ENCODE measurements at regions not wholly inside any gene's neighbourhood (a gene's known extent, or its start where the extent isn't known, plus 50 kb on each side); places are given as distances from the start of the nearest gene placed in this dataset.

DNA sequence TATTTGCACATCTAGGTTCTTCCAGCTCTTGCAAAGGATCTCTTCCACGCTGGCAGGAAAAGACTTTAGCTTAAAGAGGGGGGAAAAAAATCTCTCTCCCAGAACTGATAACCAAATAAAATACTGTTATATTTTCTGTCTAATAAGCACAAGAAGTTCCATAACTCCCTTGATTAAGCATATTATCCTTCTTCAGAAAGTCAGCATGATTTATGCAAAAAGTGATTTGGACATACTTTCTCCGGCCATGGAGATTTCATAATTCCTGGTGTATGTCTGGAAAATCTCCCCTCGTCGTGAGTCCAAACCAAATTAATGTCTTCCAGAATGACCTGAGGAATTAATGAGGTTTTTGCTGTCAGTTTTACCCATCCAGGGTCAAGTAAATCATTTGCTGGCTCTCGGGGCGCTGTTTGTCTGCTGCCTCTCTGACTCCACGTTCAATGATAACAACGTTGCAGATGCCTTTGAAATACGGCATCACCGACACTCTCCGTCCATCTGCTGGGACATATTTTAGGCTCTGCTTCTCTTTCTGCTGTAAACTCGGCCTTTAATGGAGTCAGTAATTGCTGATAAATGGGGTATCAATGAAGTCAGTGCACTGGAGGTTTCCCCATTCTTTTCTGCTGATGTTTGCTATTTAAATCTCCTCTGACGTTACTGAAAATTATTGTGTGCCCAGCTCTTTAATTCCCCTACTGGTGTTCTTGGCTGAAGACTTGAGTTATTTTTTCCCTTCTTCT is 112.9 kb downstream of the HLX start:
- ATAC-seq (ENCODE audit: low read depth in 2 of 2) (no peak), DNase-seq (no peak)
- peaks cover 11 to 38% (median 25%) of the 10 kb centered on the region in 7 donors for H3K9me3 Mint-ChIP-seq
- peaks cover 0 to 5% (median 5%) of the 10 kb centered on the region in 3 donors for H3K27me3 Mint-ChIP-seq
- H3K4me1 Mint-ChIP-seq, result peaks cover 8 to 19% (median 16%) of the 10 kb centered on the region in 3 donors
- H3K4me3 Mint-ChIP-seq, result no peak overlapping the region
- peaks cover 10 to 28% of the 10 kb centered on the region in 2 donors for H3K36me3 Mint-ChIP-seq
- peak overlapping the region in 1 of 6 donors; percentile 14 for H3K27ac Mint-ChIP-seq

DNA sequence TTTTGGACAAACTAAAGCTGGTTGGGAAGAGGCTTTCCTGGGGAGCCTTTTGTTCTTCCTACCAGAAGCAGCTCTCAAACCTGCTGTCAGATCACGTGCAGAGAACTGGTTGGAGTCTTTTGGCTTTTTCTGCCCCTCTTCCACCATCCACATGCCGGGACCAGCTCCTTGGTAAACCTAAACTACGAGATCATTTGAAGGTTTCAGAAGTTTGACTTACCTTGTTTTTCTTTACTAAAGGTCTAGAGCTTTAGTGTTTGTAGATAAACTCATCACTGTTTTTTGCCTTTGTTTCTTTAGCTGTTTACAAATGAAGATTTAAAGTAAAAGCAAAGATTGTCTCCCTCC is 113.4 kb downstream of the HLX start:
- peaks cover 0 to 5% (median 5%) of the 10 kb centered on the region in 3 donors for H3K27me3 Mint-ChIP-seq
- H3K4me1 Mint-ChIP-seq, result peaks cover 8 to 19% (median 16%) of the 10 kb centered on the region in 3 donors
- no peak overlapping the region for H3K4me3 Mint-ChIP-seq
- H3K9me3 Mint-ChIP-seq, result peaks cover 11 to 37% (median 25%) of the 10 kb centered on the region in 7 donors
- ATAC-seq (ENCODE audit: low read depth in 2 of 2), result no peak
- H3K36me3 Mint-ChIP-seq, result peaks cover 10 to 26% of the 10 kb centered on the region in 2 donors
- DNase-seq, result no peak
- H3K27ac Mint-ChIP-seq, result peak overlapping the region in 1 of 6 donors; percentile 14

DNA sequence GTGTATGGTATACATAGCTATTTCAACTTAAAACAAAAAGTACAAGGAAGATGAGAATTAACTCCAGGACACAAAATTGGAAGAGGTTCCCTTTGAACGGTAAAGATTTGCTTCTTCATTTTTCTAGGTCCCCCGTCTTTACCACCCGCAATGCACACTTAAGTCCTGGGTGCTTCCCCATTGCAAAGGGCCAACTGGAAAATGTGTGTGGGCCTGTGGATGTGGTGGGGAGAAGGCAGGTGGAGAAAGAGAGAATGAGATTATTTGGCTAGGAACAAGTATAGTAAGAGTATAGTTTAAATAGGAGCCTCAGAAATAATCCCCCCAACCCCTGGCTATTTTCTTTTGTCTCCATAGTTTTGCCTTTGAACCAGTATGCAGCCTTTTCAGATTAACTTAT is 115.4 kb downstream of the HLX start:
- H3K4me3 Mint-ChIP-seq, result no peak overlapping the region
- H3K36me3 Mint-ChIP-seq, result peaks cover 5 to 6% of the 10 kb centered on the region in 2 donors
- H3K4me1 Mint-ChIP-seq, result peaks cover 4 to 14% (median 13%) of the 10 kb centered on the region in 3 donors
- DNase-seq (no peak), ATAC-seq (ENCODE audit: low read depth in 2 of 2) (no peak)
- H3K27ac Mint-ChIP-seq, result no peak overlapping the region
- H3K9me3 Mint-ChIP-seq, result peaks cover 6 to 17% (median 8%) of the 10 kb centered on the region in 7 donors
- H3K27me3 Mint-ChIP-seq, result peaks cover 0 to 5% (median 5%) of the 10 kb centered on the region in 3 donors

DNA sequence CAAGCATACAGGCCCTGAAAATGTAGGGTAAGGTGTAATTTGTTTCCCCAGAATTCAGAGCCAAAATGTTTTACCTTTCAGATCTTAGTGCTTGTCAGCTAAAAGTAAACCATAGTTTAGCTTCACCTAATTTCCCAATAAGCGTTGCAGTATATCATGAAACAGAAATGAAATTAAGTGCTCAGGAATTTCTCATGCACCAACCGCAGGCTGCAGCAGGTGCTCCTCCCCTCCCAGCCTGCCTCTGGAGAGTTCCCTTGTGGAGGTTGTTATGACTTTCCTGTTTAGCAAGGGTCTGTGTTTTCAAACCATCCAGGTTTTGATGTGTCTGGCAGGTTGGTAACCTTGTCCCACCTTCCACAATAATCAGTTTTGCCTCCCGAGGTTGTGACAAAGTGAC is 118.5 kb downstream of the HLX start:
- H3K27me3 Mint-ChIP-seq, result no peaks in the 10 kb centered on the region
- ATAC-seq (ENCODE audit: low read depth in 2 of 2), result no peak
- no peak overlapping the region for H3K4me3 Mint-ChIP-seq

DNA sequence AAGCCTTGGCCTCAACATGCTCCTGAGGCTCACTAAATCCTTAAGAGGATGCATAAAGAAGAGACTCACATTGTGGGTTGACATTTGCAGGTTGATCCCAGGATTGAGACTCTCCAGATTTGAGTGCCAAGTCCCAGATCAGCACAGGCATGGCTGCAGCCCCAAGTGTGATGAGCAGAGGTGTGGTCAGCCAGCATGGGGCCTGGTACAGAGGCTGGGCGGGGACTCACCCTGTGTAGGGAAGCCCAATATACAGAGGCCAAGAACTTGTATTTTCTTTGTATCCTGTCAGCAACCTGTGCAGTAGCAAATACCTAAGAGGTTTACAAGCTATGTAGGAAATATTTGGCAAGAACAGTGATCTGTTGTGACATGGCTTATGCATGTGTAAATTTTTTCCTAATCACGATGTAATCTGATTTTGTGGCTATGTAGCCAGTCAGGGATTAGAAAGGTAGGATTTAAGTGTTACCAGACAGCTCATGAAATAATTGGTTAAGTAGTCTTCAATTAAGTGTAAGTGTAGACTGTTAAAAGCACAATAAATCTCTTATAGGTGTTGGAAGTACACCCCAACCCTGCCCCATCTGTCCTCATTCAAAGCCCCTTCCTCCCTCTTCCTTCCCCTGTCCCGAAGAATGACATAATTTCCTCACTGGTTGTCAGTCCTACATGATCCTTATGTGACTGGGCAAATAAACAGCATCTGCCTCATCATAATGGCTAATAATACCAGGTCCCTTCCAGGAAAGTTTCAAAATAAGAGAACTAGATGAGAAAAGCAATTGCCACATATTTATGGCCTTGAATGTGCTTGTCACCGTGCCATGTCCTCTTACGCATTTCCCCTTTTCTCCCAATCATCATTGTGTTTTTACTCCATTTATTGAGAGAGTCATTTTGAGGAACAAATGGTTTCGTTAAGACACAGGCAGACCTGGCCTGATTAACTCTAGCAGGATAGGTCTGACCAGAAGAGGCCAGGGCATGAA is 120.9 kb downstream of the HLX start:
- ATAC-seq (ENCODE audit: low read depth in 2 of 2) (peak in 1 of 2 donors; percentile 27), DNase-seq (no peak)
- Mint-ChIP-seq H3K9me3 (peaks cover 0 to 13% (median 2%) of the 10 kb centered on the region in 7 donors), H3K4me1 (no peaks in the 10 kb centered on the region), H3K36me3 (no peaks in the 10 kb centered on the region), H3K4me3 (no peak overlapping the region), H3K27ac (no peak overlapping the region), H3K27me3 (no peaks in the 10 kb centered on the region)

More for the DNA sequence above, 118.5 kb downstream of the HLX start:
- Mint-ChIP-seq H3K27ac (no peak overlapping the region), H3K4me1 (peaks cover 0 to 14% (median 9%) of the 10 kb centered on the region in 3 donors), H3K9me3 (peaks cover 0 to 9% (median 2%) of the 10 kb centered on the region in 7 donors), H3K36me3 (no peaks in the 10 kb centered on the region)
- no peak for DNase-seq

DNA sequence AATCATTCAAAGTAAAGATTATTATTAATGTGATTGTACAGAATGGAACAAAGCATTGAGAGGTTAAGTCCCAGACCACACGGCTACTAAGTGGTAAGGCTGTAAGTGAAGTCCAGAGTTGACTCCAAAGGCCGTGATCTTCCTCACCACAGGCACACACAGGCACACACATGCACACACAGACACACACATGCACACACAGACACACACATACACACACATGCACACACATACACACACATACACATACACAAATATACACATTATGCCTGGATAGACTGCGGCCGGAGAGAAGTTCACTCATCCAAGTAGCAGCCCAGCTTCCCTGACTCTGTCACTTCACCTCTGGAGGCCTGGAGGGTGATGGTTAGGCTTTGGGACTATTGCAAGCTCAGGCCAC is 121.9 kb downstream of the HLX start:
- Mint-ChIP-seq H3K9me3 (peaks cover 0 to 15% (median 2%) of the 10 kb centered on the region in 7 donors), H3K27me3 (no peaks in the 10 kb centered on the region), H3K27ac (no peak overlapping the region), H3K36me3 (no peaks in the 10 kb centered on the region), H3K4me3 (no peak overlapping the region), H3K4me1 (no peaks in the 10 kb centered on the region)
- DNase-seq (no peak), ATAC-seq (ENCODE audit: low read depth in 2 of 2) (no peak)

DNA sequence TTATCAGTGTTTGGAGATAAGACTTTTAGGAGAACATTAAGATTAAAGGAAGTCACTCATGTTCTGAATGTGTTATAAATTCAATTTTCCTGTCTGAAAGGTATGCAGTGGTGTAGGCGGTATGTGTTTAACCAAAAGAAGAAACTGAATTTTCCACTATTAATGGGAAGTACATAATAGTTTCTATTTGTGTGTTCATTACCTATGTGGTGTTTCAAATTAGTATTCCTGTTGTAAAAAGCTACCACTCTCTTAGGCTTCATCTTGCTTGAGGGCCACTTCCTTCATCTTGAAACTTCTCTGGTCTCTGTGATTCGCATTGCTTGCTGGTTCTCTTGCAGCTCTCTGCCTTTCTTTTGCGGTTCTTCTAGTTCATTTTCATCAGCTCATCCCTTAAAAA is 123.4 kb downstream of the HLX start:
- Mint-ChIP-seq H3K4me3 (no peak overlapping the region), H3K36me3 (peaks cover 0 to 8% of the 10 kb centered on the region in 2 donors), H3K27ac (no peak overlapping the region), H3K9me3 (peaks cover 0 to 6% (median 3%) of the 10 kb centered on the region in 7 donors), H3K27me3 (no peaks in the 10 kb centered on the region), H3K4me1 (no peaks in the 10 kb centered on the region)
- ATAC-seq (ENCODE audit: low read depth in 2 of 2) (no peak), DNase-seq (no peak)

DNA sequence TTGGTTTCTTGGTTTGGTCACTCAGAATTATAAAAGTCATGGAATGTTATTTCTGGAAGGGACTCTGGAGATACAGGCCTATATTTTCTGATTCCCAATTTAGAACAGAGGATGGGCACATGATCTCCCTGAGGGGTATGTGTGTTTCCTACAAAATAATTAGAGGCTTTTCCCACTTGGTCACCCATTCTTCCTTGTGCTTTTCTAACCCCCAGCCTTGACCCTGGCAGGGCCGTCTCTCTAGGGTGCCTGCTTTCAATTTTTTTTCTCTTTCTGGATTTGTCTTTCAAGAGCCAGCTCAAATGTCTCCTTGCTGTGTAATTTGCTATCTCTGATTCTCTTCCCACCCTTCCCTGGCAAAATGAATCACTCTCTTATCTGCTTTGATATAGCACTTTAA is 131.9 kb downstream of the HLX start:
- Mint-ChIP-seq H3K4me1 (no peaks in the 10 kb centered on the region), H3K9me3 (peaks cover 0 to 4% (median 0%) of the 10 kb centered on the region in 7 donors), H3K36me3 (peaks cover 0 to 8% of the 10 kb centered on the region in 2 donors), H3K4me3 (no peak overlapping the region), H3K27me3 (peaks cover 0 to 8% (median 0%) of the 10 kb centered on the region in 3 donors), H3K27ac (no peak overlapping the region)
- DNase-seq, result no peak
- ATAC-seq (ENCODE audit: low read depth in 2 of 2), result no peak

DNA sequence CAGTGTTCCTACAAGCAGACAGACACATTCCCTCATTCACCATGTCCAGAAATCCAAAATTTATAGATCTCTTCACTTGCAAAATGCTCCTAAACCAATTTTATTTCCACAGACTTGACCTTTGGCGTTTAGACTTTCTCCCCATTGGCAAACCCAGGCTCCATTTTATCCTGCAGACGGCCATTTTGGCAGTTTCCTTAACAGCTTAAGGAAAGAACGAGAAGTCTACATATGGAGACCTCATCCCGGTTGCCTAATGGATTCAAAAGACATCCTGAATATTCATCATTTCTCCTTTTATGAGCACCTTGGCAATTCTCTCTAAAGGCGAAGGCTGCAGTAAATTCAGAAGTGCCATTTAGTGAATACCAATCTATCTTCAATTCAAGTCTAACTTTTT is 132.9 kb downstream of the HLX start:
- ATAC-seq (ENCODE audit: low read depth in 2 of 2), result no peak

DNA sequence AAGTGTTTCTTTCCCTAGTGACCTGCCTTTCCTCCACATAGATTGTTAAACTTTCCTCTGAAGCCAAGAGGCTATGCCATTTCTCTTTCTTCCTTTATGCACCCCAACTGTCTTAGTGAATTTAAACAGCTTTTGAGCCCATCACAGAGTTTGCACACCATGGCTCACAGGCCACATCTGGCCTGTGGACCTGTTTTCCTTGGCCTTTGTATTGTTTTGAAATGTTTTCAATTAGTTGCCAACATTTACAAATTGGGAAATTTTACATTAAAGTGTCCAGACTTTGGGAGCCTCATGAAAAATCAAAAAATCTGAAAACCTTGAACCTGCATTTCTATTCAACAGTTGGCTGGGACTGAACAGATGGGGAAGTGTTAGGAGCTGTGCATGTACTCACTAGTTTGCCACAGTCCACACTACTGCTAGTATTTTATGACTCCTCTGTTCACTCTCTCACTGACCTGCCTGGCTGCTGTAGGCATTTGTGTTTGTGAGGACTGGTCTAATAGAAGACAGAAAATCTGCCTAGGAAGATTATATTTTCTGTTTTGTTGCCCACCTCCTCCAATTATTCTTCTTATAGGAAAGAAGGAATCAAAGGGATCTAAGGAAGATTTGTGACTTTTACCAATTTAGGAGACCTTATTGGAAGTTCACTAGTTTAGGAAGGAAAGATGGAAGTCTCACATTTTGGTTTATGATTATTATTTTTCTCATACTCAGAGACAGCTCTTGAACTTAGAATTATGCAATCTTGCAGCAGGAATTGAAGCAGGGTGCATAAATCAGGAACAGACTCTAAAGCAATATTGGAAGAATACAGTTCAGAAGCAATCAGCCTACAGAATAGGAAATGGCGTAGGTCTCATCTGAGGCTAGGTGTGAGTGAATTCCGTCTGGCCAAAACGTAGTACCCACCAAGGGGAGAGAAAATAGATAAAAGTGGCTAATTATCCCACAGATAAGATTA is 134.7 kb downstream of the HLX start:
- ATAC-seq (ENCODE audit: low read depth in 2 of 2) (no peak), DNase-seq (no peak)
- peaks cover 0 to 10% (median 0%) of the 10 kb centered on the region in 3 donors for H3K27me3 Mint-ChIP-seq
- H3K9me3 Mint-ChIP-seq, result no peaks in the 10 kb centered on the region
- H3K27ac Mint-ChIP-seq, result peak overlapping the region in 2 of 6 donors; percentile 20 to 35
- peaks cover 0 to 4% (median 4%) of the 10 kb centered on the region in 3 donors for H3K4me1 Mint-ChIP-seq
- H3K36me3 Mint-ChIP-seq, result no peaks in the 10 kb centered on the region
- no peak overlapping the region for H3K4me3 Mint-ChIP-seq

More for the DNA sequence above, 132.9 kb downstream of the HLX start:
- Mint-ChIP-seq H3K9me3 (no peaks in the 10 kb centered on the region), H3K27ac (no peak overlapping the region), H3K36me3 (peaks cover 0 to under 1% of the 10 kb centered on the region in 2 donors), H3K27me3 (peaks cover 0 to 10% (median 0%) of the 10 kb centered on the region in 3 donors), H3K4me3 (no peak overlapping the region), H3K4me1 (no peaks in the 10 kb centered on the region)
- DNase-seq, result no peak

DNA sequence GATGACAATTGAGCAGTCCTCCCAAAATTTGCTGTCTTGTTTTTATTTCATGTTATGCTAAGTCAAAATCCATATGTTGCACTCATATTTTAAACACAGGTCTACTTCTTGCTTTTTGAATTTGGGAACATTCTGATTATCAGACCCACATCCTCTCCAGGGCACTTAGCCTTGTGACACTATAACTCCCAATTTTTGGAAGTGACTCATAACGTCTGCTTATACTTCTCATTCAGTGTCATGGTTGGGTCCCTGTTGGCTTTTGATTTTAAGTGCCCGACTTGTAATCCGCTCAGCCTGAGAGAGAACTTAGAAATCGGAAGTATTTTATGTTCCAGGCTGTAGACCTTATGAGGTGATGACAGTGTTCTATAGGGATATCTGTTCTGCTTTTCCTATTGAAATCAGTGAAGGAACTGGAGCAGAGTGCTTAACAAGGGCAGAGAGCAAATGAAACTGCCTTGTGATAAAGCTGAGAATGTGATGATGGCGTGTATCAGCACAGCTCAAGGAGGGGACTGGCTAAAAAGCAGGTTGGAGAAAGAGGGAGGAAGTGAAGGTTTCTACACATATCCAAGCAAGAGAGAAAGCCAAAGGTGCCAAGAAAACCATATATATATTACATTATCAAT is 136.0 kb downstream of the HLX start:
- ATAC-seq (ENCODE audit: low read depth in 2 of 2) (no peak), DNase-seq (no peak)
- H3K4me3 Mint-ChIP-seq, result no peak overlapping the region
- no peak overlapping the region for H3K27ac Mint-ChIP-seq
- H3K27me3 Mint-ChIP-seq, result peaks cover 0 to 10% (median 0%) of the 10 kb centered on the region in 3 donors
- no peaks in the 10 kb centered on the region for H3K9me3 Mint-ChIP-seq
- H3K4me1 Mint-ChIP-seq, result peaks cover 0 to 4% (median 4%) of the 10 kb centered on the region in 3 donors
- no peaks in the 10 kb centered on the region for H3K36me3 Mint-ChIP-seq

DNA sequence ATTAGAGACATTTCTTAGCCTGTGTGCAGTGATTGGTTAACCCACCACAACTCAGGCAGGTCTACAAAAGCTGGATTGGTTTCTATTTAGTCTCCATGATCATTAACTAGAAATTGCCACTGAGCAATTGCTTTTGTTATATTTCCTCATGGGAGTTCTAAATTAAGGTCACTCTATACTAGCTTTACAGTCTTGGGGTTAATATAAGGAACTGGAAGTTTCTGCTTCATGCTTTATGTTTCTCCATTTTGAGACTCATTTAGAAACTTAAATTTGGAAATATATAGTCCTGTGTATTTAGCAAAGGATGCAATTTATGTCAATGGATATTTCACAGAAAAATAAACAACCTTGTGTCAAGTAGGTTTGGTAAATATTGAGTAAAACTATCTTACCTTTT is 137.5 kb downstream of the HLX start:
- ATAC-seq (ENCODE audit: low read depth in 2 of 2), result no peak
- no peaks in the 10 kb centered on the region for H3K36me3 Mint-ChIP-seq
- H3K4me1 Mint-ChIP-seq, result peaks cover 0 to 4% (median 4%) of the 10 kb centered on the region in 3 donors

More for the DNA sequence above, 137.5 kb downstream of the HLX start:
- Mint-ChIP-seq H3K4me3 (no peak overlapping the region), H3K27me3 (peaks cover 0 to 4% (median 0%) of the 10 kb centered on the region in 3 donors), H3K27ac (no peak overlapping the region), H3K9me3 (no peaks in the 10 kb centered on the region)
- no peak for DNase-seq
